ENCODE measurements at regions not wholly inside any gene's neighbourhood (a gene's known extent, or its start where the extent isn't known, plus 50 kb on each side); places are given as distances from the start of the nearest gene placed in this dataset.

- Mint-ChIP-seq H3K9me3 (peaks cover 2 to 19% (median 8%) of the 10 kb centered on the region in 3 donors), H3K4me3 (no peak overlapping the region), H3K27ac (no peak overlapping the region), H3K27me3 (no peaks in the 10 kb centered on the region), H3K4me1 (no peaks in the 10 kb centered on the region), H3K36me3 (peaks cover 2% of the 10 kb centered on the region)
Observed at GRCh38 chr18:27711382-27711781, 465.5 kb downstream of the CDH2 start.

GRCh38 chr18:27709344-27709743 lies 467.6 kb downstream of the CDH2 start:
- Mint-ChIP-seq H3K4me1 (no peaks in the 10 kb centered on the region), H3K9me3 (peaks cover 2 to 19% (median 8%) of the 10 kb centered on the region in 3 donors), H3K4me3 (no peak overlapping the region), H3K27me3 (no peaks in the 10 kb centered on the region), H3K36me3 (peaks cover 2% of the 10 kb centered on the region), H3K27ac (no peak overlapping the region)

- H3K4me3 Mint-ChIP-seq, result no peak overlapping the region
- peaks cover 2 to 24% (median 8%) of the 10 kb centered on the region in 3 donors for H3K9me3 Mint-ChIP-seq
- H3K36me3 Mint-ChIP-seq, result peaks cover 2% of the 10 kb centered on the region
- no peaks in the 10 kb centered on the region for H3K27me3 Mint-ChIP-seq
- H3K4me1 Mint-ChIP-seq, result no peaks in the 10 kb centered on the region
- H3K27ac Mint-ChIP-seq, result peak overlapping the region in 1 of 3 donors; percentile 12
Observed at GRCh38 chr18:27707201-27707600, 469.7 kb downstream of the CDH2 start.

- peaks cover 2% of the 10 kb centered on the region for H3K36me3 Mint-ChIP-seq
- peaks cover 0 to 11% (median 3%) of the 10 kb centered on the region in 3 donors for H3K9me3 Mint-ChIP-seq
- H3K27me3 Mint-ChIP-seq, result no peaks in the 10 kb centered on the region
- H3K4me3 Mint-ChIP-seq, result no peak overlapping the region
- H3K4me1 Mint-ChIP-seq, result no peaks in the 10 kb centered on the region
- H3K27ac Mint-ChIP-seq, result no peak overlapping the region
Observed at GRCh38 chr18:27704736-27705361, 472.1 kb downstream of the CDH2 start.

GRCh38 chr18:27699137-27699536 lies 477.8 kb downstream of the CDH2 start:
- Mint-ChIP-seq H3K4me1 (no peaks in the 10 kb centered on the region), H3K27ac (no peak overlapping the region), H3K4me3 (no peak overlapping the region), H3K27me3 (no peaks in the 10 kb centered on the region), H3K36me3 (no peaks in the 10 kb centered on the region), H3K9me3 (peaks cover 0 to 17% (median 3%) of the 10 kb centered on the region in 3 donors)

- H3K27me3 Mint-ChIP-seq, result no peaks in the 10 kb centered on the region
- no peaks in the 10 kb centered on the region for H3K36me3 Mint-ChIP-seq
- no peaks in the 10 kb centered on the region for H3K4me1 Mint-ChIP-seq
- H3K9me3 Mint-ChIP-seq, result peaks cover 0 to 25% (median 3%) of the 10 kb centered on the region in 3 donors
- H3K27ac Mint-ChIP-seq, result no peak overlapping the region
- H3K4me3 Mint-ChIP-seq, result no peak overlapping the region
Observed at GRCh38 chr18:27696148-27696547, 480.8 kb downstream of the CDH2 start.

- Mint-ChIP-seq H3K9me3 (peaks cover 0 to 25% (median 3%) of the 10 kb centered on the region in 3 donors), H3K27ac (peak overlapping the region in 1 of 3 donors; percentile 82), H3K4me3 (no peak overlapping the region), H3K27me3 (no peaks in the 10 kb centered on the region), H3K4me1 (no peaks in the 10 kb centered on the region), H3K36me3 (no peaks in the 10 kb centered on the region)
Observed at GRCh38 chr18:27695503-27695902, 481.4 kb downstream of the CDH2 start.

GRCh38 chr18:27695052-27695451 lies 481.9 kb downstream of the CDH2 start:
- H3K36me3 Mint-ChIP-seq, result no peaks in the 10 kb centered on the region
- peaks cover 0 to 25% (median 3%) of the 10 kb centered on the region in 3 donors for H3K9me3 Mint-ChIP-seq
- H3K27me3 Mint-ChIP-seq, result no peaks in the 10 kb centered on the region
- peak overlapping the region in 1 of 3 donors; percentile 82 for H3K27ac Mint-ChIP-seq
- H3K4me3 Mint-ChIP-seq, result no peak overlapping the region
- H3K4me1 Mint-ChIP-seq, result no peaks in the 10 kb centered on the region

GRCh38 chr18:27688581-27688980 lies 488.3 kb downstream of the CDH2 start:
- no peaks in the 10 kb centered on the region for H3K27me3 Mint-ChIP-seq
- no peaks in the 10 kb centered on the region for H3K36me3 Mint-ChIP-seq
- H3K4me1 Mint-ChIP-seq, result no peaks in the 10 kb centered on the region
- H3K4me3 Mint-ChIP-seq, result no peak overlapping the region
- no peak overlapping the region for H3K27ac Mint-ChIP-seq
- H3K9me3 Mint-ChIP-seq, result peaks cover 0 to 17% (median 2%) of the 10 kb centered on the region in 3 donors

- H3K4me3 Mint-ChIP-seq, result no peak overlapping the region
- H3K9me3 Mint-ChIP-seq, result peaks cover 0 to 9% (median 2%) of the 10 kb centered on the region in 3 donors
- no peak overlapping the region for H3K27ac Mint-ChIP-seq
- no peaks in the 10 kb centered on the region for H3K27me3 Mint-ChIP-seq
- H3K4me1 Mint-ChIP-seq, result no peaks in the 10 kb centered on the region
- no peaks in the 10 kb centered on the region for H3K36me3 Mint-ChIP-seq
Observed at GRCh38 chr18:27687351-27687979, 489.5 kb downstream of the CDH2 start.

GRCh38 chr18:27685807-27686412 lies 491.0 kb downstream of the CDH2 start:
- H3K27ac Mint-ChIP-seq, result no peak overlapping the region
- no peak overlapping the region for H3K4me3 Mint-ChIP-seq
- no peaks in the 10 kb centered on the region for H3K4me1 Mint-ChIP-seq
- no peaks in the 10 kb centered on the region for H3K36me3 Mint-ChIP-seq
- H3K9me3 Mint-ChIP-seq, result peaks cover 1 to 9% (median 2%) of the 10 kb centered on the region in 3 donors
- H3K27me3 Mint-ChIP-seq, result no peaks in the 10 kb centered on the region

- Mint-ChIP-seq H3K27ac (no peak overlapping the region), H3K9me3 (peaks cover 1 to 13% (median 2%) of the 10 kb centered on the region in 3 donors), H3K27me3 (no peaks in the 10 kb centered on the region), H3K4me3 (no peak overlapping the region), H3K36me3 (no peaks in the 10 kb centered on the region), H3K4me1 (no peaks in the 10 kb centered on the region)
Observed at GRCh38 chr18:27685091-27685490, 491.8 kb downstream of the CDH2 start.

- H3K27ac Mint-ChIP-seq, result no peak overlapping the region
- H3K9me3 Mint-ChIP-seq, result peaks cover 0 to 11% (median 4%) of the 10 kb centered on the region in 3 donors
- H3K4me1 Mint-ChIP-seq, result peaks cover 0 to 2% (median 1%) of the 10 kb centered on the region in 3 donors
- H3K27me3 Mint-ChIP-seq, result no peaks in the 10 kb centered on the region
- H3K36me3 Mint-ChIP-seq, result no peaks in the 10 kb centered on the region
- H3K4me3 Mint-ChIP-seq, result no peak overlapping the region
Observed at GRCh38 chr18:27674411-27674810, 489.3 kb upstream of the CHST9 start.

- H3K27me3 Mint-ChIP-seq, result no peaks in the 10 kb centered on the region
- no peak overlapping the region for H3K27ac Mint-ChIP-seq
- no peaks in the 10 kb centered on the region for H3K36me3 Mint-ChIP-seq
- no peak overlapping the region for H3K4me3 Mint-ChIP-seq
- peaks cover 2 to 11% (median 4%) of the 10 kb centered on the region in 3 donors for H3K9me3 Mint-ChIP-seq
- H3K4me1 Mint-ChIP-seq, result peaks cover 0 to 2% (median 1%) of the 10 kb centered on the region in 3 donors
Observed at GRCh38 chr18:27673861-27674260, 488.8 kb upstream of the CHST9 start.

GRCh38 chr18:27668158-27668557 lies 483.1 kb upstream of the CHST9 start:
- no peak overlapping the region for H3K4me3 Mint-ChIP-seq
- H3K4me1 Mint-ChIP-seq, result no peaks in the 10 kb centered on the region
- no peaks in the 10 kb centered on the region for H3K27me3 Mint-ChIP-seq
- H3K27ac Mint-ChIP-seq, result no peak overlapping the region
- H3K36me3 Mint-ChIP-seq, result no peaks in the 10 kb centered on the region
- H3K9me3 Mint-ChIP-seq, result peaks cover 0 to 3% (median under 1%) of the 10 kb centered on the region in 3 donors

All from IgD-negative memory B cell (primary cell).